ENCODE measurements at regions not wholly inside any gene's neighbourhood (a gene's known extent, or its start where the extent isn't known, plus 50 kb on each side); places are given as distances from the start of the nearest gene placed in this dataset.
A peak's percentile ranks its signal among the peaks of the same experiment; 100 is the strongest.
"Not testable (repeated sequence)": the region's sequence is repeated elsewhere in the genome, so short reads cannot be mapped to it uniquely, and the experiment has no call there.

DNA sequence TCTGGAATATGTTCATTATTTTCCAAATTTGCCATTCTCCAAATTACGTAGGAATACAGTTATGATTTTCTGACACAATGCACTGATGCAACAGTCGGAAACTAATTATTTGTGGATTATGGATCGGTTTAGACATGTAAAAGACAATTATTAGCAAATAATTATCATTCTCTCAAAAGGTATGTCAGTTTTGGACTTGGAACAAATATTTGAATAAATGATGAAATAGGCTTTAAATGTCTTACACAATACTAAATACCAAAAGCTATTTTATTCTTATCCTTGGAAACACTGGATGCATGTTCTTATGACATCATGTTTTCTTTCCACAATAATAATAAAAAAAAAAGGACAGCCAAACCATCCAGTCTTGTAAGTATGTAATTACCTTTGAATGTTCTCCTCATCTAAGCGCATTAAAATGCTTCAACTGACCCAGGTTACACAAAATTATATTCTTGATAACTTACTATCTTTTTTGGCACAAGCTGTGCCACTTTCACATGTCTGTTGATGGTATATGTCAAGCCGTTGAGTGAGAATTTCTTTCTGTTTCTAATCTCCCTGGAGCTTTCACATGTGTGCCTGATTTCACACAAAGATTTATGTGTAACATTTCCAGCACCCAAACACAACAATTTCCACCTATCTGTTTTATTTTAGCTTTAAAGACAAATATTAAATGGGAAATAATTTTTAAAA is 238.5 kb upstream of the ZNF385D start:
- no peak for DNase-seq (ENCODE audit: low spot score)

DNA sequence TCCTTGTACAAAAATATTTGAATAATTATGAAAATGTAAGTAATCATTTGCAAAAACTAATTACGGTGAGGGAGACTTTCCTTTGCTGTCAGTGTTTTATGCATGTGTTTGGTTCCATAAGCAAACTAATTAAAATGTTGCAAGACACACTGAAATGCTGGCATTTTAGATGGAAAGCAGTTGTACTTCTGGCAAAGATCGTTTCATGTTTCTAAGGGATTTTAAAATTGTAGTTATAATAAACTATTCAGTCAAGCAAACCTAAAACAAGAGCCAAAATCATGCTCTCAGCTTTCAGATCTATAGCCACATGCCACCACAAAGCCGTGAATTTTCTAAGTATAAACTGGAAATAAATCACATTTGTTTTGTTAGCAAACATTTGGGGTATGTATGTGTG is 240.1 kb upstream of the ZNF385D start:
- no peak for DNase-seq (ENCODE audit: low spot score)

- DNase-seq (ENCODE audit: low spot score), result no peak
These were observed 244.1 kb upstream of the ZNF385D start for GRCh38 chr3:21995079-21995607.

GRCh38 chr3:22007368-22007767 is 256.4 kb upstream of the ZNF385D start:
- DNase-seq (ENCODE audit: low spot score), result no peak

GRCh38 chr3:22010997-22011396 is 260.0 kb upstream of the ZNF385D start:
- DNase-seq (ENCODE audit: low spot score), result no peak

GRCh38 chr3:22012471-22012870 is 261.5 kb upstream of the ZNF385D start:
- peak; percentile 6 for DNase-seq (ENCODE audit: low spot score)

- DNase-seq (ENCODE audit: low spot score), result no peak
These were observed 262.6 kb upstream of the ZNF385D start for GRCh38 chr3:22013641-22014040.

GRCh38 chr3:22016197-22016596 is 265.2 kb upstream of the ZNF385D start:
- no peak for DNase-seq (ENCODE audit: low spot score)

DNA sequence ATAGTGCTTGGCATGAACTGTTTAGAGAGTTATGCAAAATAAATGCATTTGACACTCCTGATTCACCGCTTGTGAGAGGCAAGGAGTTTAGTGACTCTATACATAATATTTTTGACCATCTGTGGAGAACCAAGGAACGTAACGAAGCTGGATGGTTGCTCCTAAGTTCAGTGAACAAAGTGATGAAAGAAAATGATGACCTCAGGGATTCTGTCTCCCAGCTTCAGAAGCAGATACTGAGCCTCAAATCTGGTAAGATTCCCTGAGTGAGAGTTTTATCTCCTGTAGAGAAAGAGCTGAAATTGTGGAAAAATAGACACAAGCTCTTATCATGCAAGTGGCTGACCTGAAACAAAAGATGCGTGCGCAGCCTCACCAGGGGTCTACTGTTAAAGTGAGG is 273.6 kb upstream of the ZNF385D start:
- DNase-seq (ENCODE audit: low spot score), result not testable (repeated sequence)

DNA sequence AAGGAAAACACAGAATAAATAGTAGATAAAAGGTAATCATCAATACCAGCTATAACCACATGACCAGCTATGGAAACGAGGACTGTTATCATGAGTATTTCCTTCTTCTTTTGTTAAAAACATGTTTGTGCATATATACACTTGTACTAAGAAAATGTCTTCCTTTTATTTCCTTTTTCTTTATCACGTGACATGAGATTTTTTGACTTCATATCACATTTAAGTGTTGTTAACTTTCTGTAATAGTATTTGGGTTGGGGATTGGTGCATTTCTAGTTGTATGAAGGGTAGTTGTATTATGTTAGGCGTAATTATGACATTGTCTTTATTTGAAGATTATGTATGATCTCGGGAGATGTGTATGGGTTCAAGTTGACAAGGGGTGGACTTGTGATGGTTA is 278.5 kb upstream of the ZNF385D start:
- no peak for DNase-seq (ENCODE audit: low spot score)

DNA sequence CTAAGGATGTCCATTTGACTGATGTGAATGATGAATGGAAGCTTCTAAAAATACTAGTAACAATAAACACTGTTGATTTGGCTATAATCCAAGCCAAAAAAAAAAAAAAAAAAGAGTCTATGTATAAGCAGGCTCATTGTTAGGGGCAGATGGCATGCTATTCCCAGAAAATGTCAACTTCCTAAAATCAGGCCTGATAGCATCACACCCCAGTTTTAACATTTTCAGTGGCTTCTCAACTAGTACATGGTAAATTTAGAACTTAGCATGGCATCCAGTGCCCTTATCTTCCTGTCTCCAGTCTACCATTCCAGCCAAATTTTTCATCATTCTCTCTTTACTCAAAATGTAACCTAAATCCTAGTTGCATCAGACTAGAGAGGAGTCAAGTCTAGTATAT is 288.2 kb upstream of the ZNF385D start:
- no peak for DNase-seq (ENCODE audit: low spot score)

DNA sequence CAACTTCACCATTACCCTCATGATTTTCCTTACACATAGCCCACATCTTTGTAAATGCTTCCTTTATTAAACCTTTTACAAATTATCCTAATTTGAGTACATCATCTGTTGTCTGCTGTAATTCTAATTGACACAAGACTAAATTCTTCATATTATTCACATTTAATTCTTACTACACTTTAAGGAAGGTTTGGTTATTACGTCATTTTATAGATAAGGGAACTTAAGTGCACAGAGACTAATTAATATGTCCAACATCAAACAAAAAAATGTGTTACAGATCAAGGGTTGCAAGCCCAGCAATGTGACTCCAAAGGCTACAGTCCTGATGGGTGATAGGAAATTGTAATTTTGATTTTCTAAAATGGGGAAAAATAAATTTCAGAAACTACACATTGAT is 289.1 kb upstream of the ZNF385D start:
- no peak for DNase-seq (ENCODE audit: low spot score)

- no peak for DNase-seq (ENCODE audit: low spot score)
These were observed 294.9 kb upstream of the ZNF385D start for GRCh38 chr3:22045882-22046281.

GRCh38 chr3:22063500-22063899 is 312.5 kb upstream of the ZNF385D start:
- DNase-seq (ENCODE audit: low spot score), result no peak

DNA sequence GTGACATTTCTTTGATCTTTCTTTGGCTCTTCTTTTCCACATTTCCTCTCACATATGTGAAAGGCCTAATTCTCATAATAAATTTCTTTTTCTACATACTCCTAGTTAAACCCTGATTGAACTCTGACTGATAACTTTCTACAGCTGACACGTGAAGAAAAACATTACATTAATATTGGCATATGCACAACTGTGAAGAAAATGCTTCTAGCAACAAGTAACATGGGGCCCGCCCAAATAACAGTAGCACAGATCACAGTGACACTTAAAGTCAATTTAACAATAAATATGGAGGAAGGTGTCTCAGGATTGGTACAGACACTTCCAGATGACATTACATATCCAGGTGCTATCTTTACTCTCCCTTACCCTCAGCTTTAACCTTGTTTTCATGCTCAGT is 317.6 kb upstream of the ZNF385D start:
- DNase-seq (ENCODE audit: low spot score), result no peak

GRCh38 chr3:22088204-22088603 is 337.2 kb upstream of the ZNF385D start:
- DNase-seq (ENCODE audit: low spot score), result no peak

DNA sequence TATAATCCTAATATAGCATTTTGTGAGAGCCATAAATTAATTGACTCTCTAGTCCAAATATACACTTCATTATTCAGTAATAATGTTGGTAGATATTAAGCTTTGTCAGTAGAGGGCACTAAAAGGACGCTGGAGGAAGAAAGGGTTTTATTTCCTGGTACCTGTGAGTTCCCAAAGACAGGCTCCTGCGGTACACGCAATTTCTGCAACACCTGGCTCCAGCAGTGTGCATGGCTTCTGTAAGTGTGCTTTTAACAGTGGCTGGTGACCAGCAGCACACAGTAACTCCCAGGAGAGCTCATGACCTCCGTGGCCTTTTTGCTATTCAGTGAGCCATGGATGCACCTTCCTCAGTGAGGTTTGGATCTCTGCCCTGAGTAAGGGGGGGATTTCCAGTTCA is 338.3 kb upstream of the ZNF385D start:
- DNase-seq (ENCODE audit: low spot score), result peak; percentile 87

DNA sequence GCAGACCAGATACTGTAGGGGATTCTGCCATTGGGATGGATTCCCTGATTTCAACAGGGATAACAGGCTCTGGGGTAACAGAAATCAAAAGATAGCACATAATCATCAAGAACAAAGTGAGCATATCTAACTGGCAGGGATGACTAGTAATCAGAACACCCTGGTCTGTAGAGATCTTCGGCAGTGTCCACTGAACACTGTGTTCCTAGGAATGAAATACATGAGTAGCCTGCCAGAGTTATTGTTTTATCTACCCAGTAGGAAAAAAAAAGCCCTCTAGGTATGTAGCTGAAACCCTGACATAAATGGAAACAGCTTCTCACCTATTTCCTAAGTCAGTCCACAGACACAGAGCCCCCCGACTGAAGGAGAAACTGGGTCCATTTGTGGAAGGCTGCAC is 340.3 kb upstream of the ZNF385D start:
- DNase-seq (ENCODE audit: low spot score), result no peak

- no peak for DNase-seq (ENCODE audit: low spot score)
These were observed 347.0 kb upstream of the ZNF385D start for GRCh38 chr3:22098021-22098420.

GRCh38 chr3:22101351-22101750 is 350.3 kb upstream of the ZNF385D start:
- DNase-seq (ENCODE audit: low spot score), result no peak

DNA sequence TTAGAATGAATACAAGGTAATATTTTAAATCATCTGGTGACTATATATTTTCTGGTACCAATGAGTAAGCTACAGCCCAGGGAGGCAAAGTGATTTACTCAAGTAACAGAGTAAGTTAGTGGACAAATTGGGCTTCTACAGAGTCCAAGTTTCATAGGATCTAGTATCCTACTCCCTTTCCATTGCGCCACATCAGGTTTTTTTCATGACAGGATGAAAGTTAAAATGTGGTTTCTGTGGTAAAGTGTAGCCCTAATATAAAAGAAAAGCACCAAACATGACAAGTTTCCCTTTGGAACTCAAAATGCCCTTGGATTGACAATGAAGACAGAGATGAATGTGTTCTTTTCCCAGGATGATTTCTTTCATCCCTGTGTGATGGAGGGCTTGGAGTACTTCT is 350.8 kb upstream of the ZNF385D start:
- no peak for DNase-seq (ENCODE audit: low spot score)

GRCh38 chr3:22103423-22103822 is 352.4 kb upstream of the ZNF385D start:
- DNase-seq (ENCODE audit: low spot score), result peak; percentile 47

DNA sequence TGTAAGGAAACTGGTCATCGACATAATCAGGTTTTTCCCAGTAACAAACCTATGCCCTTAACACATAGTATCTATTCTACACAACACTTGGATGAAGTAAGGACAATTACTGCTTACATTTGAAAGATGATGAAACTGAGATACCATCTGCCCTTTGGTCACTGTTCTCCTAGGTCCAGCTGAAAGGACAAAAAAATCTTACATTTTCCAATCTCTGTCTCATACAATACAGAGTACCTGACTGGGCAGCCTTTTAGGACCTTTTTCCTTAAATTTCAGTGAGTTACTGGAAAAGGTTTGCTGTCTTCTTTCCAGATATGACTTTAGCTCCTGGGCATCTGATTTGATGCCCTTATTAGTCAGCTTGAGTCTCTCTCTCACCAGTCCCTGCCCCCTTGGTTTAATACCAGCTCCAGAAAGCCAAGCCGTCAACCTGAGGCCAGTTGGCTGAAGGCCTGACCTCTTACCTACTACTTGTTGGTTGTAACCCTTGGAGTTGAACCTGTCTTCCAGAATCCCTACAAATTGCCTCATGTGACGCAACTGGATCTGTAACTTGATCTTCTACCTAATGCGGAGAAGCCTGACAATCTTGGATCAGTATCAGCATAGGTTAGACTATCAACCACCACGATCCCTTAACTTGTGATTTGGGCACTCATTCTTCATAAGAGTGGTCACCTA is 355.3 kb upstream of the ZNF385D start:
- DNase-seq (ENCODE audit: low spot score), result no peak

DNA sequence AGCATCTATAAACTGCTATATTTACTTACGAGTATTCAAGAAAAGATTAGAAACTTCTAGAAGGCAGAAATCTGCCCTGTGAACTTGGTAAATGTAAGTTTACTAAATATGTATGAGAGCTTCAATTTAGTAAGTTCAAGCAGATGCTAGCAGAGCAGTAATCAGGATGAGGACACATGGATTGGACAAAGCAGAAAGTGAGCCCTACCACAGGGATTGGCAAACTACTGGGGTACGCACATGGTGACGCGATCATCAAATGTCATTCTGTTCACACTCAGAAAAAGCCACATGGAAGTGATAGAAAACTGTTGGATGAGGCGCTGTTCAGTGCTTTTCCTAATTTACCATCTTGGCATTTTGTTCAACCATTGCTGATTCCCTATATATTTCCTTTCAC is 360.2 kb upstream of the ZNF385D start:
- no peak for DNase-seq (ENCODE audit: low spot score)

Measured in kidney tubule cell (primary cell).